Globus pallidus (tissue), 1 donor: ENCODE measurements at regions not wholly inside any gene's neighbourhood (a gene's known extent, or its start where the extent isn't known, plus 50 kb on each side); places are given as distances from the start of the nearest gene placed in this dataset.
A peak's percentile ranks its signal among the peaks of the same experiment; 100 is the strongest.

ENCODE experiments used
- DNase-seq: peaks from one replicate; pipeline ENCODE4 v3.0.0-alpha.2; 2015; ENCODE audit warnings: low spot score

DNA sequence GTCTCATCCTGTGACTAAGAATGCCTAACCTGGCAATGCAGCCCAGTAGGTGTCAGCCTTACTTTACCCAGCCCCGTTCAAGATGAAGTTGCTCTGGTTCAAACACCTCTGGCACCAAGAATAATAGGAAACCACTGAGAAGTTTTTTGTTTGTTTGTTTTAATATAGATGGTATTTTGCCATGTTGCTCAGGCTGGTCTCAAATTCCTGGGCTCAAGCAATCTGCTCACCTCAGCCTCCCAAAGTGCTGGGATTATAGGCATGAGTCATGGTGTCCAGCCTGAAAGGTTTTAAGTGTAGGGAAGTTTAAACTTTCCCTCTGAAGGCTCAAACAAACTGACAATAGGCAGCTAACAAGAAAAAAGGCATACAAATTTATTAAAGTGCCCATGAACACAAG, 51.2 kb upstream of the ABCC4 start:
- DNase-seq = no peak

DNA sequence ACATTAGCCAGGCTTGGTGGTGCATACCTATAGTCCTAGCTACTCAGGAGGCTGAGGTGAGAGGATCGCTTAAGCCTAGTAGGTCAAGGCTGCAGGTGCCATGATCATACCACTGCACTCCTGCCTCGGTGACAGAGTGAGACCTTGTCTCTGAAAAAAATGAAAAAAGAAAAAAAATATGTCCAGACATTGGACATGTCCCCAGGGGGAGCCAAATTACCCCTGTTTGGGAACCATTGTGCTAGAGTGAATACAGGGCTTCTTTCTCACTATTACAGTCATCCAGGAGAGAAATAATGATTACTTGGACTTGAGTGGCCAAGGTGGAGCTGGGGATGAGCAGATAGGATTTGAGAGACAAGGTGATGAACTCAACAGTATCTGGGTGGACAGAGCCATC, 52.9 kb upstream of the ABCC4 start:
- DNase-seq = no peak

DNA sequence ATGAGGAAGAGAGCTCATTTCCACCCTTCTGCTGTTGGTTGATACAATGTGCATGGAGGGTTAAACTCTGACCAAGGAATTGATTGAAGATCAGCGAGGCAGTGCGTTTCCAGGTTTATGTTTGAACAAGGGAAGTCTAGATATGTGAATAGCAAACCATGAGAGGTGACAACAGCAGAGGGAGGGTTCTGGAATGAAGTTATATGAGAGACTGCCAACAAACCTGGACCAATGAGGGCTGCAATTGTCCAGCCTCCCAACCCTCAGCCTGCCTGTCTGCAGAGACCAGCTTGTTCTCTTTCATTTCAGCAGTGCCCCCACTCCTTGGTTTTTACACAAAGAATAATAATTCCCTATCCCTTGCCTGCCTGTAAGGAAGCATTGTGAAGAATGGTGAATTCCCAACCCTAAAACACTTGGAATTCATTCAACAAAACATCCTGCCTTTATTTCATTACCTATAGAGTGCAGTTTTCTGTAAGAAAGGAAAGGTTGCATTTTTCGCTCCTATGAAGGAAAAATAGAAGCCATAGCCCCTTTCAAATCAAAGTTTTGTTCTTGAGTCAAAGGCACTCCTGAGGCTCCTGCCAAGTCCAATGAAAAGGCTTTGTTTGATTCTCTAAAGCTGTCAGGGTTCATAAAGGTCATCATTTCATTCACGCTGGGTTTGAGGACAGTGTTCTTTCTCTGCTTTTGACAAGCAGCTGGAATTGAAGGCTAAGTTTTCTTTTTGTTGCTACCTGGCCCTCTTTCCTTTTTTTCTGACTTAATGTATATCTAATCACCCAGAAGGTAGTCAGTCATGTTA, 53.6 kb upstream of the ABCC4 start:
- peak; percentile 11 for DNase-seq

DNA sequence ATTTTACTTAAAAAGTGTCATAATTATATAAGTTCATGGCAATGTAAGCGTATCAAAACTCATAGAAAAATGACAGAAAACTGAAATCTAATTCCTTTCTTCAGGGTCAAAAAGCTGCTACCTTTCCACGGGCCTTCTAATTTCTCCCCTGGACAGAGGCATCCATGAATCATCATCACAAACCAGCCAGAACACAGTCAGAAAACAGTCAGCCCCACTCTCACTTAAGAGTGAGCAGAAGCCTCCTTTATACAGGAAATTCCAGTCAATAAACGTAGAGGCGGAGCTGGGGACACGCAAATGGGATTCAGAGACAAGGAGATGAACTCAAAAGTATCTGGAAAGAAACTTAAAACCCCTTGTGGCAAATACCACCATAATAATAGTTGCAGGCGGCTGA, 54.2 kb upstream of the ABCC4 start:
- DNase-seq = no peak

DNA sequence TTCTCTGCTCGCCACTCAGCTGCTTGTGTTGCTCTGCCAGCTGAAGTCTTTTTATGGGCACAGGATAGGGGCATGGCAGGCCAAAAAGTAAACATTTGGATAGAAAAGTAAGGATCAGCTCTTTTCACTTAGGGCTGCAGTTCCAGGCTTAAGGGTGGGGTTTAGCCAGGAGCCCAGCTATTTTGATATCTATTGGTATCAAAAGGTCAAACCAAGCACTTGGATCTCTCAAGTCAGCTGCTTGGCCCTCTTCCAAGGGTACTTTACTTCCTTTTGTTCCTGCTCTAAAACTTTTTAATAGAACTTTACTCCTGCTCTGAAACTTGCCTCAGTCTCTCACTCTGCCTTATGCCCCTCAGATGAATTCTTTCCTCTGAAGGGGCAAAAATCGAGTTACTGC, 55.7 kb upstream of the ABCC4 start:
- no peak for DNase-seq

DNA sequence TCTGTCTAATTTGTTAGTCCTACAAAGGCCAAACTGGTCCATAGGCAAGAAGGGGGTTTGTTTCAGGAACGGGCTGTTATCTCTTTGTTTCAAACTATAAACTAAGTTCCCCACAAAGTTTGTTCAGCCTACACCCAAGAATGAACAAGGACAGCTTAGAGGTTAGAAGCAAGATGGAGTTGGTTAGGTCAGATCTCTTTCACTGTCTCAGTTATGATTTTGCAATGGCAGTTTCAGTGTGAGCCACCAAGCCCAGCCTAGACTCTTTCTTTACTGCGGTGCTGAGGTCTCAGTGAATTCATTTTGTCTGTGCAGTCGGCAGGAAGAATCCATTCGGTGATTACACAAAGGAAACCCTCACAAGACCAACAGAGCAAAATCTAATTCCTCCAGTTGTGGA, 56.6 kb upstream of the ABCC4 start:
- DNase-seq = no peak

DNA sequence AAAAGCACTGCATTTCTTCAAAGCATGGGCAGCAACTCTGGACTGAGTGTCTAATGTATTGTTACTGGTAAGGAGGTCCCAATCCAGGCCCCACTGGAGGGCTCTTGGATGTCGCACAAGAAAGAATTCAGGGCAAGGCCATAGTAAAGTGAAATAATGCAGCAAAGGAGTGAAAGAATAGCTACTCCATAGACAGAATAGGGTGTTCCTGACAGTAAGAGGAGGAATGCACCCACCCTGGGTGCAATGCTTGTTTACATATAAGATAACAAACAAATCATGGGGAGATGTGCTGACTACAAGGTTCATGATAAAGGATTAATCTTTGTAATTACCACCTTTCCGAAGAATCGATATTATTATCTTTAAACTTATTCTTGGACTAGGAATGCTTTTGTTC, 58.8 kb upstream of the ABCC4 start:
- DNase-seq = no peak

DNA sequence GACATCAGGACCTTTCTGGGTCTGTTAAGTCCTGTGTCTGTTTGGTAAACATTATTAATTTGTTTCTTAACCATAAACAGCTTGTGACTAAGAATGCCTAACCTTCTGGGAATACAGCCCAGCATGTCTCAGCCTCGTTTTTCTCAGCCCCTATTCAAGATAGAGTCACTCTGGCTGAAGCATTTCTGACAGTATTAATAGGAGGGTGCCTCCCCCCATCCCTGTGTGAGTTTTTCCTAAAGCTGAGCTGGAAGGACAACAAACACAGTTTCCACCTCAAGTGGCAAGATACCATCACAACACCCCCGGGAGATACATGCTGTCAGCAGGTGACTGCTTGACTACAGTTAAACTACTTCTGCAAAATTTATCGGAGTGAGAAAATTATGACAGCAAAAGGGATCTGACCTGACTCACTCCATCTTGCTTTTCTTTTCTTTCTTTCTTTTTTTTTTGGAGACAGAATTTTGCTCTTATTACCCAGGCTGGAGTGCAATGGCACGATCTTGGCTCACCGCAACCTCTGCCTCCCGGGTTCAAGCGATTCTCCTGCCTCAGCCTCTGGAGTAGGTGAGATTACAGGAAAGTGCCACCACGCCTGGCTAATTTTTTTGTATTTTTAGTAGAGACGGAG, 59.3 kb upstream of the ABCC4 start:
- no peak for DNase-seq

DNA sequence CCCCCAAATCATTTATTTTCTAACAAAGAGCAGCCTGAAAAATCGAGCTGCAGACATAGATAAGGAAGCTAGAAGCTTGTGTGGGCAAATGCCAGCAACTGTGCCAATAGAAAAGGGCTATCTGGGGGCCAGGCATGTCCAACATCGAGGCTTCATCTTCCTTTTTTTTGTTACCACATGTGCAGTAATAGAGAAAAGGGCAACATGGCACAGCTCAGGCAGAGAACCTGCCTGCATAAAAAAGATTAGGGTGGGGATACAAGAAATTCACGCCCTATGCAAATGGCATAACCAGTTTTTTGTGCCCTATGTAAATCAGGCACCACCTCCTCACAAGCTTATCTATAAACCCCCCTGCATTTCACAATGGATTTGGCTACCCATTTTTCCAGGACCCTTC, 60.4 kb upstream of the ABCC4 start:
- DNase-seq = no peak

DNA sequence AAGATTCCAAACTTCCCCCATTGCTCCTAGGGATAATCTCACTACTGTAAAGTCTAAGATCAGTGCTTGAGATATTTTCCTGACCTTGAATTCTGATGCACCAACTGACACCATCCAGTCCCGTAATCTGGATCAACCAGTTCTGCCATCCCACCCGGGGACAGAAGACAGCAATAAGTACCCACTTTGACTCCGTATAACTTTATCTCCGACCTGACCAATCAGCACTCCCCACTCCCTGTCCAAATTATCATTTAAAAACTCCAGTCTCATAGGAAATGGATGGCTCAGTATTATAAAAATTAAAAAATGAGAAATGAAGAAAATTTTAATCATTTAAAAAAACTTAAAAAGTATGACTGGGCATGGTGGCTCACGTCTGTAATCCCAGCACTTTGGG, 61.4 kb upstream of the ABCC4 start:
- no peak for DNase-seq

DNA sequence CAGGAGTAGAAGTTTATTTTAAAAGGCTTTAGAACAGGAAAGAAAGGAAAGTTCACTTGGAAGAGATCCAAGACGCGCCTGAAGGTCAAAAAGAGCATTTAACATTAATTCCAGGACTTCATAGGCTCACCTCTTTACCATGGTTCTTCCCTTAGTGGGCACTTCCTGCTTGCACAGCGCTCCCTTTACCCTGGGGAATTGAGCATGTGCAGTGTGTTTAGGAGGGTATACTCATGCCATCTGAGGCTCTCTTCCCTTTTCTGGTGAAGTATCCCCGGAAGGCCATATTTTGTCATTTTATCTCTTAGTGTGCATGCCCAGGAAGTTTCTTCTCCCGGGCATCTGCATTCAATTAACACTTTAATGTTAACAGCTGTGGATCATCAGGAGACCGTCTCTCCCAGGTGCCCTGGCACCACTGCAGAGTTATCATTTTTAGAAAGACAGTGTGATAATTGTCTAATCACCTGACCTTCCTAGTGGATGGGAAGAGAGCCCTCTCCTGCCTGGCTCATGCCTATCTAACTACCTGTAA, 66.1 kb upstream of the ABCC4 start:
- no peak for DNase-seq

DNA sequence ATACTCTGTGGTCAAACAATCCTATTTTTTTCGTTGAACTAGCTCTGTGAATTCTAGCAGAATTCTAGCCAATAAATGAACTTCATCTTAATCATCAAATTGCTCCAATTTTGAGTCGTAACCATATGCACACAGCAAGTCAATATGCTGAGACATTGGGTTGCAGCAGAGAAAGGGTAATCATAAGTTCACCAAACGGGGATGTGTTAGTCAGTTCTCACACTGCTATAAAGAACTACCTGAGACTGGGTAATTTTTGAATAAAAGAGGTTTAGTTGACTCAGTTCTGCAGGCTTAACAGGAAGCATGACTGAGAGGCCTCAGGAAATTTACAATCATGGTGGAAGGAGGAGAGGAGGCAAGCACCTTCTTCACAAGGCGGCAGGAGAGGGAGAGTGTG, 67.7 kb upstream of the ABCC4 start:
- no peak for DNase-seq

DNA sequence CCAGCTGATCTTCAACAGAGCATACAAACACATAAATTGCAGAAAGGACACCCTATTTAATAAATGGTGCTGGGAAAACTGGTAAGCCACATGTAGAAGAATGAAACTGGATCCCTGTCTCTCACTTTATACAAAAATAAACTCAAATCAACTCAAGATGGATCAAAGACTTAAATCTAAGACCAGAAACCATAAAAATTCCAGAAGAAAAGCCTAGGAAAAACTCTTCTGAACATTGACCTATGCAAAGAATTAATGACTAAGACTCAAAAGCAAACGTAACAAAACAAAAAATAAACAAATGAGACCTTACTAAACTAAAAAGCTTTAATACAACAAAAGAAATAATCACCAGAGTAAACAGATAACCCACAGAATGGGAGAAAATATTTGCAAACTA, 74.5 kb upstream of the ABCC4 start:
- no peak for DNase-seq

DNA sequence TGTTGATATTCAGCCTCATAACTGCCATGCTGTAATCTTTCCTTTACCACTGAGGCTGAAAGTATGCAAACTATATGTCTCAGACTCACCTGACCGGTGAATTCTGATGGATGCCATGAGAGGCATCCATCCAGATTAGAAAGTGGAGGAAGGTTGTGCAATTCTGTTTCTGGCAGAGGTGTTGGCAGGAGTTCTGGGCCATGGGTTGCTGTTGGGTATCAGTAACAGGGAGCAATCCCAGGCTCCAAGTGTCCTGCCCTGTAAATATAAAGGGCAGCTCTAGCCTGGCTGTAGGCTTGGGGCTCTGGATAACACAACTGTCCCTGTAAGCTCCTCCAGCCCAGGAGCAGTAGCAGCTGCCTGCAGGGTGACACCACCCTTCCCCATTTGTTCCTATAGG, 77.4 kb upstream of the ABCC4 start:
- DNase-seq = no peak

DNA sequence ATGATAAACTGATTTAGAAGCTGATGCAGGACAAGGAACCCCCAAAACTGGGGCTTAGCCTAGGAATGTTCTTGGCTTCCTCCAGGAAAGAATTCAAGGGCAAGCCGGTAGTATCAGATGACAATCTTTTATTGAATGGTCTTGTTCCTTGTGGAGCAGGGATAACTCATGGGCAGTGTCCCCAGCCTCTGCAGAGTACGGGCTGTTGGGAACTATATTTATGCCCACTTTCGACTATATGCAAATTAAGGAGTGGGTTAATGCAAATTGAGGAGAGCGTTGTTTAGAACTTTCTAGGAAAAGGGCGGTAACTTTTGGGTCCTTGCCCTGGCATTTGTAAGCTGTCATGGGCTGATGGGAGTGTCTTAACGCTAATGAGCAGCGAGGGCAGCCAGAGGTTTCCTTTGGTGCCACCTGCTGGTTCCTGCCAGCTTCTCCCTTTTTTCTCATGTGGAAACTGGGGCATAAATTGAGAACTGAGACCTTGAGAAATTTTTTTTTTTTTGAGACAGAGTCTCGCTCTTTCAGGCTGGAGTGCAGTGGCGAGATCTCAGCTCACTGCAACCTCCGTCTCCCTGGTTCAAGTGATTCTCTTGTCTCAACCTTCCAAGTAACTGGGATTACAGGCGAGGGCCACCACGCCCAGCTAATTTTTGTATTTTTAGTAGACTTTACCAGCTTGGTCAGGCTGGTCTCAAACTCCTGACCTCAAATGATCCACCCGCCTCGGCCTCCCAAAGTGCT, 79.4 kb upstream of the ABCC4 start:
- peak; percentile 79 for DNase-seq

DNA sequence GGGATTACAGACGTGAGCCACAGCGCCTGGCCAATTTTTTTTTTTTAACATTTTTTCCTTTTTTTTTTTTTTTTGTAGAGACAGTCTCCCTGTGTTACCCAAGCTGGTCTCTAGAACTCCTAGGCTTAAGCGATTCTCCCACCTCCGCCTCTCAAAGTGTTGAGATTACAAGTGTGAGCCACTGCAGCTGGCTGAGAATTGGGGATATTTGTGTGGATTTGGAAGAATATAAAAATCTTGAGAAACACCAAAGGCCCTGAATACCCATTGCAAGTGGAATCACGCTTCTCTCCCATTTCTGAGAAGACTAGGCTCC, 79.9 kb upstream of the ABCC4 start:
- DNase-seq = no peak

DNA sequence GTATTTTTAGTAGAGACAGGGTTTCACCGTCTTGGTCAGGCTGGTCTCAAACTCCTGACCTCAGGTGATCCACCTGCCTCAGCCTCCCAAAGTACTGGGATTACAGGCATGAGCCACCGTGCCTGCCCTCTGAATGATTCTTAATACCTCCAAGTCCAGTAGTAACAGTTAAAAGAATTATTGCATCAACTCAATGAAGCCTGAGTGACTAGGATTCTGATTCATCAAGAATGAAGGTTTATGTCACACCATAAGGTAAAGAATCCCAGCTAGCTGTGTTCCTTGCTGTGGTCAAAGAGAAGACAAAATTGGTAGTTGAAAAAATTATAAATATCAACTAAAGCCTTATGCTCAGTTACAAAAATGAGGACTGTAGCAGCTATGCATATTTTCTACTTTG, 81.2 kb upstream of the ABCC4 start:
- no peak for DNase-seq

DNA sequence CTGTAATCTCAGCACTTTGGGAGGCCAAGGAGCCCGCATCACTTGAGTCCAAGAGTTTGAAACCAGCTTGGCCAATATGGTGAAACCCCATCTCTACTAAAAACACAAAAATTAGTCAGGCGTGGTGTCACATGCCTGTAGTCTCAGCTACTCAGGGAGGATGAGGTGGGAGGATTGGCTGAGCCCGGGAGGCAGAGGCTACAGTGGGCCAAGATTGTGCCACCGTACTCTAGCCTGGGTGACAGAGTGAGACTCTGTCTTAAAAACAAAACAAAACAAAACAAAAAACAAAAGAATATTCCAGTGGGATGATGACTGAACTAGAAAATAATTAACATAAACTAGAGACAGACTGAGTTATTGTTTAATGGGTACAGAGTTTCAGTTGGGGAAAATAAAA, 81.7 kb upstream of the ABCC4 start:
- no peak for DNase-seq

DNA sequence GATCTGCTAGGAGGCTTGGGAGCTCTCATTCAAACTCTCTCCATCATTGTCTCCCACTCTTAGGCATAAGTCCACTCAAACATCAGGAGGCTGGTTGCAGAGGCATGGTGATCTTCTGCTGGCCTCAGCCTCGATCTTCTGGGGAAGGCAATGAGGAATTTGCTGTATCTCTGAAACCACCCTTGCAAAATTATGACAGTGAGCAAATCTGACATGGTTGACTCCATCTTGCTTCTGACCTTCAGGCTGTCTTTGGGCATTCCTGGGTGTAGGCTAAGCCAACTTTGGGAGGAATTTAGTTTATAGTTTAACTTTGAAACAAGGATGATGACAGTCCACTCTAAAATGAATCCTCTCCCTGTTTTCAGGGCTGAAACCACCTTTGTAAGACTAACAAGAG, 84.1 kb upstream of the ABCC4 start:
- DNase-seq = no peak

DNA sequence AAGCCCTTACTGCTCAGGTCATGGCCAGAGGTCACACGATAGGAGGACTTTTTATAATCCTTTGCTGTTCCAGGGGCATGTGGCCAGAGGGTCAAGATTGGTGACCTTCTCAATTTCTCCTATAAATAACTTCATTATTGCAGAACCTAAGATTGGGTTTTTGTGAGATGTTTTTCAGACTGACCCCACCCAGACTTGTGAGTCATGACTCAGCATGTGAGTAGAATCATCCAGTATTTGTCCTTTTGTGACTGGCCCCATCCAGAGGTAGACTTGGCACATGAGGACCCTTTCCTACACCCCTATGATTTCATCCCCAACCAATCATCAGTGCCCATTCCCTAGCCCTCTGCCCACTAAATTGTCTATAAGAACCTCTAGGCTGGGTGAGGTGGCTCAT, 84.5 kb upstream of the ABCC4 start:
- no peak for DNase-seq

DNA sequence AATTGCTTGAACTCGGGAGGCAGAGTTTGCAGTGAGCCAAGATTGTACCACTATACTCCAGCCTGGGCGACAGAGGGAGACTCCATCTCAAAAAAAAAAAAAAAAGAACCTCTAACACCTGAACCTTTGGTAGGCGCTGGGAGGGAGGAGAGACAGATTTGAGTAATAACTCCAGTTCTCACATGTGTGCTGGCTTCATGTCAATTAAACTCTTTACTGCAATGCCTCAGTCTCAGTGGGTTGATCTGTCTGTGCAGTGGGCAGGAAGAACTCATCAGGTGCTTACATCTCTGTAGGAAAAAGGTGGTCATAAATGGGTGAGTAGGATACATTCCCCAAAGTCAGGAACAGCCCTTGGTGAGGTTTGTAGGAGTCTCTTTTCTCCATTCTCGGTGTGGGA, 85.1 kb upstream of the ABCC4 start:
- DNase-seq = no peak

DNA sequence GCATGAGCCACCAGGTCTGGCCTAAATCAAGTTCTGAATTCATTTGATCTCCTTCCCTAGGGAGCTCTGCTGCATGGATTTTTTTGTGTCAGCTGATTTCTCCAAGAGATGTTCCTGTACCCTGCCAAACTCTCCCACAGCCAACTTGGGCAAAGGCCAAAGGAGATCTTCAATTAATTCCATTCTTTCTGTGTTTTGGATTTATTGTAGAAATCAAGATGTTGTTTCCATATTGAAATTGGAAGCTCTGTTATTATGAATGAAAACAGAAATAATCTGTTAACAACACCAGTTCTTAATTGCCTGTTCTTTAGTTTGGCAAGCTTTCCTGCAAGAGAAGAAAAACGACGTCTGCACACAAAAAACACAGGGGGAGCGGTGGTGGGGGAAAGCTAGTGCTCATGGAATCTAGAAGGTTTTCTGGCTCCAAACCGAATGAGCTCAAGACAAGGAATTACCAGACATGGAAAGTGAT, 86.5 kb upstream of the ABCC4 start:
- DNase-seq = peak; percentile 29

DNA sequence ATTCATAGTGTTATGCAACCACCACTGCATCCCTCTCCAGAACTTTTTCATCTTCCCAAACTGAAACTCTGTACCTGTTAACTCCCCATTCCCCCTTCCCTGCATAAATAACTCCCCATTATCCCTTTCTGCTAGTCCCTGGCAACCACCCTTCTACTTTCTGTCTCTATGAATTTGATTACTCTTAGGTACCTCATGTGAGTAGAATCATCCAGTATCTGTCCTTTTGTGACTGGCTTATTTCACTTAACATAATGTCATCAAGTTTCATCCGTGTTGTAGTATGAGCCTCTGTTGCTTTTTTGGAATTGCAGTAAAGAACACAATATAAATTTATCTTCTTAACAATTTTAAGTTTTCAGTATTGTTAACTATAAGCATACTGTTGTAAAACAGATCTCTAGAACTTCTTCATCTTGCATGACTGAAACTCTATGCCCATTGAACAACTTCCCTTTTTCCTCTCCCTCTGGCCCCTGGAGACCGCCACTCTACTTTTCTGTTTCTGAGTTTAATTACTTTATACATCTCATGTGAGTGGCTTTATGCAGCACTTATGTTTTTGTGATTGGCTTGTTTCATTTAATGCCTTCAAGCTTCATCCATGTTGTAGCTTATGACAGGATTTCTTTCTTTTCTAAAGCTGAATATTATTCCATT, 87.3 kb upstream of the ABCC4 start:
- no peak for DNase-seq
